ENCODE measurements at regions not wholly inside any gene's neighbourhood (a gene's known extent, or its start where the extent isn't known, plus 50 kb on each side); places are given as distances from the start of the nearest gene placed in this dataset.
A peak's percentile ranks its signal among the peaks of the same experiment; 100 is the strongest.

DNA sequence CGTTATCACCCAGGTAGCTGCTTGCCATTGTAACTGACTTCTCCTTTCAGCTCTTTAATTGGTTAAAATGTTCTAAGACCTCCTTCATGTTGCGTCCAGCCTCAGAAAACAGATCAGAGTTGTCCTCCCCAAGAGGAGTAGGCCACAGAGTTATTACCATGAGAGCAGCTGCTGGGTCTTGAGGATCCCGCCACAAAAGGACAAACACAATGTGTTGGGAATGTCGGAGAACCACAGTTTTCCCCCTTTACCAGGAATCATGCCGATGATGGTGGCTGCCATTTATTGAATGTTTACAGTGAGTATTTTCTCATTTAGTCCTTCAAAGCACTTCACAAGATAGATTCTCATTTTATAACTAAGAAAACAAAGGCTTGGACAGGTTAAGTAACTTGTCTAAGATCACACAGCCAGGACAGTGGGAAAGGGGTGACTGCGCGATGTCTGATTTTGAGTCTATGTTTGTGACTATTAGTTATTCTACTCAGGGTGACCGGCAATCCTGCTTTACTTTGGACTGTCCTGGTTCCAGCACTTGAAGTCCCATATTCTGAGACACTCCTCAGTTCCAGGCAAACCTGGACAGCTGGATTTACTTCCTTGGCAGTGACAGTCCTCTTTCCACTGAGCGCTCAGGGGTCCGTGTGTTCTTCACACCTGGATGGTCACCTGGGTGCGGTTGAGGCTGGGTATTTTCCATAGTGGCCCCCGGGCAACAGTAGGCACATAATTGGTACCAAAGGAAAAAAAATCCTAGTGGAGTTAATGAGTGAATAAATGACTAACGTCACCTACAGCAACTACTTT lies 93.6 kb downstream of the LIPG start:
- no peak for DNase-seq

DNA sequence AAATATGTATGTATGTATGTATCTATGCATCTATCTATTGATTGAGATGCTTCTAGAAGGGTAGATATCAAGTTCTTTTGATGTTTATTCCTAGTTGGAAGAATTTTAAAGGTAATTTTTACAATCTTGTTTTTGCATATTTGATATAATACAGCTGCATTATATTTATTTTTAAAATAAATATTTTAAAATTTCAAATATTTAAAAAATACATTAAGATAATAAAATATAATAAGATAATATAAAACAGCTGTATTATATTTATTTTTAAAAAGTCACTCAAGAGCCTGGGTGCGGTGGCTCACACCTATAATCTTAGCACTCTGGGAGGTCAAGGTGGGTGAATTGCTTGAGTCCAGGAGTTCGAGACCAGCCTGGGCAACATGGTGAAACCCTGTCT lies 92.5 kb downstream of the LIPG start:
- no peak for DNase-seq

DNA sequence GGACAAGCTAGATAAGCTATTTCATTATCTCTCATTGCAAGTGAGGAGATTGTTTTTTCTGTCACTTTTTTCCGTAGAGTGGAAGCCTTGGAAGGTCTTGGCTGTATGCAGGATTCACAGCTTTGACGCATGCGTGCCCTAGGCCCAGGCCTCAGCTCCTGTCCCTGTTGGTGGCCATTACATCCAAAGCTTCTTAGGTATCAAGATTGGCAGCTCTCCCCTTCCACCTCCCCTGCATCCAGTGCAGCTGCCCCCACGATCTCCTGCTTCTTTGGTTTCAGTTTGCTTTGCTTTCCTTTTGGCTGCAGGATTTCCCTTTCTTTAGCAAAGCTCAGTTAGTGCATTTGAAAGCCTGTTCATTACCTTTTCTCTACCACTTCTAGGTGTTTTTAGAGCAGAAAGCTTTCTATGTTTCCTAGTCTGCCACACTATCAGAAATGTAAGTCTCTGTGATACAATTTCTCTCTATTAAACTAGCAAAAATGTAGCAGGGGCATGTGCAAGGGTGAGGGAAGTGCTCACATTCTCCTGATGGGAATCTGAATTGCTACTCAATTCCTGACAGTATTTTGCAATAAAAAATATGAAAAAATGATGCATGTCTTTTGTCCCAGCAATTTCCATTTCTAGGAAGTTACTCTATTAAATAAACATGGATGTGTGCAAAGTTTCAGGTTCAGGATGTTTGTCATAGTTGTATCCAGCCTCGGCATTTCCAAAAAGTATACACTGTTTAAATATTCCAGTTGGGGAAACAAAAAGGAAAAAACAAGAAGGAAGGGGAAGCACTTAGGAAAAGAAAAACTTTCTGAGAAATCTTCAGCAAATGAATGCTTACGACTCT lies 91.2 kb downstream of the LIPG start:
- DNase-seq, result no peak

DNA sequence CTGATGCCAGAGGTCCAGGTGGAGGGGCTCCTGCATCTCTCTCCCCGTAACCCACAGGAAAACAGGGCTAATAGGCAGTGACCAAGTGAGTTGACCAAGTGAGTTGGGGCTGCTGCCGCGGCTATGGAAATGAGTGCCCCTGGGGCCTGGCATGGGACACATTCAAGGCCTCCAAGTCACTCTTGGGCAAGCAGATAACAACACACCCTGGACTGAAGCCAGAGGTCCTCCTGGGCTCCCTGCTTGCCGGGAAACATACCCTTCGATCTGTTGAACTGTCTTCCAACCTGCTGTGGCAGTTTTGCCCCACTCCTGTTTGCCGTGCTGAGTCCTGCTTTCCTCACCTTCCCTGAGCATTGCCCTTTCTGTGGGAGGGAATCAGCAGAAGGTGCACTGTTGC lies 89.2 kb downstream of the LIPG start:
- DNase-seq, result no peak

DNA sequence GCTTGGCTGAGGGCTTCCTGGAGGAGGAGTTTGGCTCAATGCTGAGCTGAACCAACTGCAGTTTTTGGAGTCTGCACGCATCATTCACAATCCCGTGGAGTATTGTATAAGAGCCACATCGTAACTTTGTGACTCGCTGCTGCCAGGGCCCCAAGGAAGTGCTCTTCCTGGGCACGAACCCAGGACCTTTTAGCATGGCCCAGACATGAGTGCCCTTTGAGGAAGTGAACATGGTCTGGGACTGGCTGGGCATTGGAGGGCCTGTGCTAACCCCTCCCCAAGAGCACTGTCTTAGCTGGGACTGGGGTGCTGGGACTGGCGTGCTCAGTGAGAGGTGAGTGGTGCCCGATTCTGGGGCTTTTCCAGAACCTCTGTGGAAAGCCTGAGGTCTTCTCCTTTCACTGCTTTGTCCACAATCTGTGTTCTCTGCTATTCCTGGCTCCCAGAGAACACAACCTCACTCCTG lies 88.6 kb downstream of the LIPG start:
- DNase-seq, result no peak

DNA sequence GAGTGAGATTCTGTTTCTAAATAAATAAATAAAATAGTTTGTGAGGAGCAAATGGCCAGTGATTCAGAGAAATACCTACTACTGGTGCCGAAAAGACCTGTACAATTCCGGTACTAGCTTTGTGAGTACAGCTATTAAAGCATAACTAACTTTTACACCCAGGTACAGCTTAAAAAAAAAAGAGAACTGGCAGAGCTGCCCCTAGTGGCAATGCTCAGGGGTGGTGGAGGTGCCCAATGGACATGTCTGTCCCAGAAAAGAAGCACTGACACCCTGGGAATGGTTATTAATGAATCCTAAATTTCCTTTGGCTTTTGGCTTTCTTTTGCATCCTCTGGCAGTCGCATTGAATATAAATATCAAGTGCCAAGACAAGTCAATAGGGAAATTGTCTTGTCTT lies 87.0 kb downstream of the LIPG start:
- peak; percentile 57 for DNase-seq
